GM12878 (cell line): ENCODE measurements at regions not wholly inside any gene's neighbourhood (a gene's known extent, or its start where the extent isn't known, plus 50 kb on each side); places are given as distances from the start of the nearest gene placed in this dataset.

Experiments used
- ATAC-seq: fragments of 200-7000 bp; cut with Tn5 transposase; 3 replicates; pipeline ENCODE4 v1.9.1; 2020; ENCODE audit warnings: mild to moderate bottlenecking, moderate library complexity
- BruUV-seq: library from RNA; stranded (reverse); fragments of 400-500 nt; replicated peaks from 2 replicates; lab custom pipeline; 2021; lab: Mats Ljungman, UMichigan
- CTCF ChIA-PET: fragments of 300-600 bp; sonication (Branson Sonifier 250); formaldehyde crosslinking; extraction: SDS; loops from one replicate; lab custom pipeline; 2021; ENCODE audit warnings: inconsistent platforms; lab: Yijun Ruan, JAX
- POLR2A ChIA-PET: fragments of 350-600 bp; formaldehyde crosslinking; extraction: SDS; loops from one replicate; lab custom pipeline; 2021; ENCODE audit warnings: inconsistent platforms; lab: Charles Lee
- RAD21 ChIA-PET: fragments of 300-600 bp; sonication (Branson Sonifier 250); formaldehyde crosslinking; loops from one replicate; lab custom pipeline; 2023; ENCODE audit warnings: antibody characterized with exemption; ENCODE audit not compliant: unreplicated experiment; lab: Charles Lee
- SMC1A ChIA-PET: fragments of 300-600 bp; sonication (Branson Sonifier 250); formaldehyde crosslinking; loops from one replicate; lab custom pipeline; 2023; ENCODE audit not compliant: unreplicated experiment, uncharacterized antibody; lab: Charles Lee
- DNase-seq: peaks from one replicate; pipeline ENCODE4 v3.0.0-alpha.2; 2011; ENCODE audit warnings: low read depth, low spot score
- FAIRE-seq: peaks from 3 replicates; lab custom pipeline; 2011; peaks lifted over from hg19 to GRCh38; lab: Jason Lieb, UNC
- H2AFZ ChIP-seq: 2 replicates; pipeline ENCODE4 v1.6.0; 2011; ENCODE audit warnings: low read depth, low read length, control low read depth; ENCODE audit not compliant: control insufficient read depth
- H3K27ac ChIP-seq: 2 replicates; pipeline ENCODE4 v1.5.1; 2011; ENCODE audit warnings: control low read depth; ENCODE audit not compliant: control insufficient read depth, insufficient read depth
- H3K27me3 ChIP-seq, 2 experiments: replicated peaks in 1 of 2; 2 replicates each; pipeline versions ENCODE4 v1.6.0 to v1.6.1; 2011; ENCODE audit warnings: low read length in 1 of 2; ENCODE audit not compliant: control insufficient read depth in 2 of 2, insufficient read depth in 2 of 2
- H3K36me3 ChIP-seq, 2 experiments: 2 replicates each; pipeline ENCODE4 v1.5.1; 2011; ENCODE audit warnings: low read length in 1 of 2; ENCODE audit not compliant: control insufficient read depth in 2 of 2, insufficient read depth in 2 of 2
- H3K4me1 ChIP-seq: 2 replicates; pipeline ENCODE4 v1.6.1; 2011; ENCODE audit warnings: mild to moderate bottlenecking, low read length, moderate library complexity, mixed read lengths; ENCODE audit not compliant: control insufficient read depth, insufficient read depth
- H3K4me2 ChIP-seq: 2 replicates; pipeline ENCODE4 v1.6.0; 2011; ENCODE audit warnings: control low read depth; ENCODE audit not compliant: control insufficient read depth, insufficient read depth
- H3K4me3 ChIP-seq: fragments of 200-600 bp; sonication (generic); 2 replicates; pipeline ENCODE4 v1.5.1; 2016
- H3K79me2 ChIP-seq: 2 replicates; pipeline ENCODE4 v1.6.0; 2011; ENCODE audit warnings: low read length; ENCODE audit not compliant: control insufficient read depth, insufficient read depth
- H3K9ac ChIP-seq: 2 replicates; pipeline ENCODE4 v1.8.0; 2011; ENCODE audit warnings: low read length, control low read depth, mixed read lengths; ENCODE audit not compliant: control insufficient read depth, insufficient read depth
- H3K9me3 ChIP-seq: replicated peaks from 3 replicates; pipeline ENCODE4 v1.5.1; 2011; ENCODE audit warnings: mild to moderate bottlenecking, low read length; ENCODE audit not compliant: control insufficient read depth, insufficient read depth
- H4K20me1 ChIP-seq: 2 replicates; pipeline ENCODE4 v1.6.0; 2011; ENCODE audit not compliant: control insufficient read depth, insufficient read depth
- CHD1 ChIP-seq: IDR thresholded peaks from 2 replicates; pipeline ENCODE4 v1.6.1; 2012; ENCODE audit warnings: low read depth, low read length, improper control_type of control experiment
- CREM ChIP-seq: IDR thresholded peaks from 2 replicates; pipeline ENCODE4 v1.6.1; 2014; ENCODE audit warnings: antibody characterized with exemption, low read depth
- FOXK2 ChIP-seq: fragments of 450-650 bp; IDR thresholded peaks from 2 replicates; pipeline ENCODE4 v1.6.1; 2017; ENCODE audit warnings: mild to moderate bottlenecking, moderate library complexity
- HDAC6 ChIP-seq: fragments of 200-600 bp; sonication (generic); IDR thresholded peaks from one replicate; pipeline ENCODE4 v1.8.0; 2017; ENCODE audit warnings: antibody characterized with exemption; ENCODE audit not compliant: unreplicated experiment
- IKZF2 ChIP-seq, 2 experiments: fragments of 450-650 bp; IDR thresholded peaks; 2 replicates each; pipeline ENCODE4 v1.6.1; 2017; ENCODE audit warnings: mild to moderate bottlenecking in 2 of 2, moderate library complexity in 2 of 2
- PML ChIP-seq: IDR thresholded peaks from 2 replicates; pipeline ENCODE4 v1.6.1; 2012; ENCODE audit warnings: low read length, inconsistent platforms
- RUNX3 ChIP-seq: IDR thresholded peaks from 2 replicates; pipeline ENCODE4 v1.6.1; 2012; ENCODE audit warnings: low read length, inconsistent platforms
- SMAD1 ChIP-seq: fragments of 450-650 bp; IDR thresholded peaks from 2 replicates; pipeline ENCODE4 v1.6.1; 2018; ENCODE audit warnings: mild to moderate bottlenecking, low read depth; ENCODE audit not compliant: partially characterized antibody
- SUPT20H ChIP-seq: IDR thresholded peaks from 2 replicates; pipeline ENCODE4 v1.6.1; 2011; ENCODE audit warnings: low read depth, mild to moderate bottlenecking, low read length, moderate library complexity, borderline replicate concordance; ENCODE audit not compliant: control insufficient read depth
- TBL1XR1 ChIP-seq: IDR thresholded peaks from 2 replicates; pipeline ENCODE4 v1.6.1; 2012; ENCODE audit warnings: low read depth, low read length, improper control_type of control experiment
- ZZZ3 ChIP-seq: IDR thresholded peaks from 2 replicates; pipeline ENCODE4 v1.6.1; 2011; ENCODE audit warnings: low read depth; ENCODE audit not compliant: control insufficient read depth, insufficient read length
- WGBS: methylation state at CpG from one replicate; pipeline ENCODE4 v1.1.6; 2016; ENCODE audit warnings: low lambda C conversion rate; ENCODE audit not compliant: insufficient replicate concordance, insufficient coverage; ENCODE audit errors: missing lambda C conversion rate; 5-methylcytosine and 5-hydroxymethylcytosine counted together
- in situ Hi-C: fragments of 300-500 bp; cut with MboI; formaldehyde crosslinking; loops from 9 replicates; pipeline ENCODE4 v1.14.3; 2018; ENCODE audit warnings: mixed read lengths
- intact Hi-C: fragments of 100-400 bp; cut with micrococcal nuclease; formaldehyde crosslinking; loops from one replicate; pipeline ENCODE4 v1.14.2; 2022; ENCODE audit not compliant: unreplicated experiment
- TF ChIP-seq, protein P1 (sequence below): IDR thresholded peaks from 2 replicates; pipeline ENCODE4 v1.6.1; 2011; ENCODE audit warnings: mild to moderate bottlenecking, low read depth, low read length, moderate library complexity; ENCODE audit not compliant: insufficient replicate concordance
- TF ChIP-seq, protein P2 (sequence below): fragments of 450-650 bp; IDR thresholded peaks from 2 replicates; pipeline ENCODE4 v1.6.1; 2017; ENCODE audit warnings: mild to moderate bottlenecking, moderate library complexity
- TF ChIP-seq, protein P3 (sequence below): fragments of 450-650 bp; IDR thresholded peaks from 2 replicates; pipeline ENCODE4 v1.6.1; 2018; ENCODE audit warnings: mild to moderate bottlenecking, low read depth, moderate library complexity; ENCODE audit not compliant: partially characterized antibody
- TF ChIP-seq, protein P4 (sequence below), 3 experiments: IDR thresholded peaks in 2 of 3; conservative IDR thresholded peaks in 1 of 3; 2 replicates each; pipeline ENCODE4 v1.5.1; 2011; ENCODE audit warnings: low read depth in 3 of 3, low read length in 3 of 3, mild to moderate bottlenecking in 3 of 3, control low read depth in 2 of 3, moderate library complexity in 2 of 3, inconsistent platforms in 1 of 3, mixed read lengths in 1 of 3; ENCODE audit not compliant: control insufficient read depth in 2 of 3, insufficient read depth in 1 of 3; ENCODE audit errors: extremely low read depth in 1 of 3

DNA sequence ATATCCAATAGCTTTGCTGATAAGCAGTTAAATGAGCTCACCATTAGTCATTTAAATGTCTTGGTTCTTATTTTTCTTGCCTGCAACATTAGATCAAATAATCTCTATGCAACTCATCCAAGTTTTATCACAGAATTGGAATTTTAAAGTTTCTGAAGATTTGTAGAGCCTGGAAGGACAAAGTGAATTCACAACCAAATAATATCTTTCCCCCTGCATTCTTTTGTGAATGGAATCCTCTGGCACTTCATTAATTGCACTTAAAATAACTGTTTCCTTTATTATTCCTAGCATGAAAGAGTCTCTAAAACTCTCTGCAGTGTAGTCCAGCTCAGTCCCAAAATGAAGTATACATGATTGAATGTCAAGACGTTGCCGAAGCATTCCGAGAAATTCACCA, 345.6 kb upstream of the TGFBR2 start:
- Histone ChIP-seq H3K9me3 (no peaks in the 10 kb centered on the region), H3K27ac (no peak overlapping the region), H3K27me3 (no peaks in the 10 kb centered on the region), H3K9ac (no peak overlapping the region), H3K4me1 (no peaks in the 10 kb centered on the region), H3K79me2 (no peaks in the 10 kb centered on the region), H3K4me3 (no peak overlapping the region), H4K20me1 (no peaks in the 10 kb centered on the region), H3K4me2 (no peak overlapping the region), H3K36me3 (no peaks in the 10 kb centered on the region), H2AFZ (no peak overlapping the region)
- BruUV-seq = no TSS peak
- FAIRE-seq = no peak
- CTCF ChIA-PET = interaction anchor here (1.0 kb wide), 1 partner anchor 433 kb away, joined by 3 read pairs; no protein-coding TSS in a partner anchor
- SMC1A ChIA-PET = interaction anchor here (0.8 kb wide), 2 partner anchors 59 to 64 kb away, joined by 3 read pairs; no protein-coding TSS in a partner anchor
- no peak for DNase-seq
- intact Hi-C loops (no loop called here), in situ Hi-C loops (no loop called here)
- 13% methylated on average over 3 of the region's 3 CpGs for WGBS
- no peak for ATAC-seq
- RAD21 ChIA-PET = interaction anchor here (1.0 kb wide), 1 partner anchor 62 kb away, joined by 3 read pairs; no protein-coding TSS in a partner anchor
- POLR2A ChIA-PET = no interaction called here
- no peak for TF ChIP-seq CHD1
- no peak for TF ChIP-seq PML
- TF ChIP-seq CREM = no peak
- TF ChIP-seq IKZF2 (IDR thresholded peaks at IDR 0.05) = no peak
- no peak for TF ChIP-seq ZZZ3
- TF ChIP-seq, protein P1, sequence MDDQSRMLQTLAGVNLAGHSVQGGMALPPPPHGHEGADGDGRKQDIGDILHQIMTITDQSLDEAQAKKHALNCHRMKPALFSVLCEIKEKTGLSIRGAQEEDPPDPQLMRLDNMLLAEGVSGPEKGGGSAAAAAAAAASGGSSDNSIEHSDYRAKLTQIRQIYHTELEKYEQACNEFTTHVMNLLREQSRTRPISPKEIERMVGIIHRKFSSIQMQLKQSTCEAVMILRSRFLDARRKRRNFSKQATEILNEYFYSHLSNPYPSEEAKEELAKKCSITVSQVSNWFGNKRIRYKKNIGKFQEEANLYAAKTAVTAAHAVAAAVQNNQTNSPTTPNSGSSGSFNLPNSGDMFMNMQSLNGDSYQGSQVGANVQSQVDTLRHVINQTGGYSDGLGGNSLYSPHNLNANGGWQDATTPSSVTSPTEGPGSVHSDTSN = no peak
- TF ChIP-seq, protein P2, sequence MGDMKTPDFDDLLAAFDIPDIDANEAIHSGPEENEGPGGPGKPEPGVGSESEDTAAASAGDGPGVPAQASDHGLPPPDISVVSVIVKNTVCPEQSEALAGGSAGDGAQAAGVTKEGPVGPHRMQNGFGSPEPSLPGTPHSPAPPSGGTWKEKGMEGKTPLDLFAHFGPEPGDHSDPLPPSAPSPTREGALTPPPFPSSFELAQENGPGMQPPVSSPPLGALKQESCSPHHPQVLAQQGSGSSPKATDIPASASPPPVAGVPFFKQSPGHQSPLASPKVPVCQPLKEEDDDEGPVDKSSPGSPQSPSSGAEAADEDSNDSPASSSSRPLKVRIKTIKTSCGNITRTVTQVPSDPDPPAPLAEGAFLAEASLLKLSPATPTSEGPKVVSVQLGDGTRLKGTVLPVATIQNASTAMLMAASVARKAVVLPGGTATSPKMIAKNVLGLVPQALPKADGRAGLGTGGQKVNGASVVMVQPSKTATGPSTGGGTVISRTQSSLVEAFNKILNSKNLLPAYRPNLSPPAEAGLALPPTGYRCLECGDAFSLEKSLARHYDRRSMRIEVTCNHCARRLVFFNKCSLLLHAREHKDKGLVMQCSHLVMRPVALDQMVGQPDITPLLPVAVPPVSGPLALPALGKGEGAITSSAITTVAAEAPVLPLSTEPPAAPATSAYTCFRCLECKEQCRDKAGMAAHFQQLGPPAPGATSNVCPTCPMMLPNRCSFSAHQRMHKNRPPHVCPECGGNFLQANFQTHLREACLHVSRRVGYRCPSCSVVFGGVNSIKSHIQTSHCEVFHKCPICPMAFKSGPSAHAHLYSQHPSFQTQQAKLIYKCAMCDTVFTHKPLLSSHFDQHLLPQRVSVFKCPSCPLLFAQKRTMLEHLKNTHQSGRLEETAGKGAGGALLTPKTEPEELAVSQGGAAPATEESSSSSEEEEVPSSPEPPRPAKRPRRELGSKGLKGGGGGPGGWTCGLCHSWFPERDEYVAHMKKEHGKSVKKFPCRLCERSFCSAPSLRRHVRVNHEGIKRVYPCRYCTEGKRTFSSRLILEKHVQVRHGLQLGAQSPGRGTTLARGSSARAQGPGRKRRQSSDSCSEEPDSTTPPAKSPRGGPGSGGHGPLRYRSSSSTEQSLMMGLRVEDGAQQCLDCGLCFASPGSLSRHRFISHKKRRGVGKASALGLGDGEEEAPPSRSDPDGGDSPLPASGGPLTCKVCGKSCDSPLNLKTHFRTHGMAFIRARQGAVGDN = no peak
- TF ChIP-seq TBL1XR1 = no peak
- TF ChIP-seq SUPT20H = no peak
- no peak for TF ChIP-seq FOXK2
- no peak for TF ChIP-seq HDAC6
- no peak for TF ChIP-seq RUNX3
- no peak for TF ChIP-seq SMAD1
- TF ChIP-seq, protein P3, sequence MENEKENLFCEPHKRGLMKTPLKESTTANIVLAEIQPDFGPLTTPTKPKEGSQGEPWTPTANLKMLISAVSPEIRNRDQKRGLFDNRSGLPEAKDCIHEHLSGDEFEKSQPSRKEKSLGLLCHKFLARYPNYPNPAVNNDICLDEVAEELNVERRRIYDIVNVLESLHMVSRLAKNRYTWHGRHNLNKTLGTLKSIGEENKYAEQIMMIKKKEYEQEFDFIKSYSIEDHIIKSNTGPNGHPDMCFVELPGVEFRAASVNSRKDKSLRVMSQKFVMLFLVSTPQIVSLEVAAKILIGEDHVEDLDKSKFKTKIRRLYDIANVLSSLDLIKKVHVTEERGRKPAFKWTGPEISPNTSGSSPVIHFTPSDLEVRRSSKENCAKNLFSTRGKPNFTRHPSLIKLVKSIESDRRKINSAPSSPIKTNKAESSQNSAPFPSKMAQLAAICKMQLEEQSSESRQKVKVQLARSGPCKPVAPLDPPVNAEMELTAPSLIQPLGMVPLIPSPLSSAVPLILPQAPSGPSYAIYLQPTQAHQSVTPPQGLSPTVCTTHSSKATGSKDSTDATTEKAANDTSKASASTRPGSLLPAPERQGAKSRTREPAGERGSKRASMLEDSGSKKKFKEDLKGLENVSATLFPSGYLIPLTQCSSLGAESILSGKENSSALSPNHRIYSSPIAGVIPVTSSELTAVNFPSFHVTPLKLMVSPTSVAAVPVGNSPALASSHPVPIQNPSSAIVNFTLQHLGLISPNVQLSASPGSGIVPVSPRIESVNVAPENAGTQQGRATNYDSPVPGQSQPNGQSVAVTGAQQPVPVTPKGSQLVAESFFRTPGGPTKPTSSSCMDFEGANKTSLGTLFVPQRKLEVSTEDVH = no peak
- TF ChIP-seq, protein P4, sequence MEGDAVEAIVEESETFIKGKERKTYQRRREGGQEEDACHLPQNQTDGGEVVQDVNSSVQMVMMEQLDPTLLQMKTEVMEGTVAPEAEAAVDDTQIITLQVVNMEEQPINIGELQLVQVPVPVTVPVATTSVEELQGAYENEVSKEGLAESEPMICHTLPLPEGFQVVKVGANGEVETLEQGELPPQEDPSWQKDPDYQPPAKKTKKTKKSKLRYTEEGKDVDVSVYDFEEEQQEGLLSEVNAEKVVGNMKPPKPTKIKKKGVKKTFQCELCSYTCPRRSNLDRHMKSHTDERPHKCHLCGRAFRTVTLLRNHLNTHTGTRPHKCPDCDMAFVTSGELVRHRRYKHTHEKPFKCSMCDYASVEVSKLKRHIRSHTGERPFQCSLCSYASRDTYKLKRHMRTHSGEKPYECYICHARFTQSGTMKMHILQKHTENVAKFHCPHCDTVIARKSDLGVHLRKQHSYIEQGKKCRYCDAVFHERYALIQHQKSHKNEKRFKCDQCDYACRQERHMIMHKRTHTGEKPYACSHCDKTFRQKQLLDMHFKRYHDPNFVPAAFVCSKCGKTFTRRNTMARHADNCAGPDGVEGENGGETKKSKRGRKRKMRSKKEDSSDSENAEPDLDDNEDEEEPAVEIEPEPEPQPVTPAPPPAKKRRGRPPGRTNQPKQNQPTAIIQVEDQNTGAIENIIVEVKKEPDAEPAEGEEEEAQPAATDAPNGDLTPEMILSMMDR (IDR thresholded peaks at IDR 0.05 in 2 of 3, conservative IDR thresholded peaks at IDR 0.05 in 1 of 3; ENCODE audit: control insufficient read depth in 2 of 3, extremely low read depth in 1 of 3, insufficient read depth in 1 of 3, low read depth in 3 of 3, low read length in 3 of 3) = no peak
